GM23248 (cell line): ENCODE measurements at regions not wholly inside any gene's neighbourhood (a gene's known extent, or its start where the extent isn't known, plus 50 kb on each side); places are given as distances from the start of the nearest gene placed in this dataset.

Experiments
- EZH2 ChIP-seq: fragments of 200-600 bp; sonication (generic); IDR thresholded peaks from 2 replicates; pipeline ENCODE4 v1.6.1; 2018; ENCODE audit warnings: antibody characterized with exemption, mild to moderate bottlenecking; ENCODE audit not compliant: insufficient read depth, poor library complexity, severe bottlenecking
- EZH2phosphoT487 ChIP-seq: fragments of 200-600 bp; sonication (generic); IDR thresholded peaks from 2 replicates; pipeline ENCODE4 v1.6.1; 2018; ENCODE audit warnings: antibody characterized with exemption, moderate library complexity, mild to moderate bottlenecking, low read depth; ENCODE audit not compliant: insufficient read depth

DNA sequence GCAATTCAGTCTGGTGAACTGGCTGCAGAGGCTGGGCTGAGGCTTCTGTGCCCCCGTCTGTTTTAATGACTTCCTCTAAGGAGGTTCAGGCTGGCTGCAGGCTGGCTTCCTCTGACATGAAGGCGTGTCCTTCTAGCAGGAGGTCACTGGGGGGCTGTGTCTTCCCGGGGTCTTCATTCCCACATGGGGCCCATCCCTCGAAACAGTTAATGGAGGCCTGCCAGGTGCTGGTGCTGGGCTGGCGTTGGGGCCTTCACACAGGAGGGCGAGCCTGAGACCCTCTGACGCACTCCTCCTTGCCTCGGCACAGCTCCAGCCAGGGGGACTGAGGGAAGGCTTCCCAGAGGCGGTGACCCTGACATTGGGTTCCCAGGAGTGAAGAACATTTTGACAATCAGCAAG, 57.7 kb upstream of the DLK1 start:
- TF ChIP-seq EZH2 (no peak), EZH2phosphoT487 (no peak)
